GM23338 (cell line): ENCODE measurements at regions not wholly inside any gene's neighbourhood (a gene's known extent, or its start where the extent isn't known, plus 50 kb on each side); places are given as distances from the start of the nearest gene placed in this dataset.

Experiments
- ATAC-seq: fragments of 200-7000 bp; cut with Tn5 transposase; 3 replicates; pipeline ENCODE4 v1.9.1; 2020
- DNase-seq: peaks from one replicate; pipeline ENCODE4 v3.0.0-alpha.2; 2015; ENCODE audit warnings: low spot score
- H2AFZ ChIP-seq: fragments of 200-600 bp; sonication (generic); 2 replicates; pipeline ENCODE4 v1.8.0; 2016; ENCODE audit warnings: antibody characterized with exemption, mild to moderate bottlenecking, moderate library complexity
- H3F3A ChIP-seq: fragments of 200-600 bp; sonication (generic); replicated peaks from 2 replicates; pipeline ENCODE4 v1.8.0; 2017; ENCODE audit warnings: antibody characterized with exemption, mixed run types, low read depth
- H3K27ac ChIP-seq: fragments of 200-600 bp; sonication (generic); 2 replicates; pipeline ENCODE4 v1.6.1; 2016; ENCODE audit warnings: low read depth
- H3K27me3 ChIP-seq: fragments of 200-600 bp; sonication (generic); 2 replicates; pipeline ENCODE4 v1.8.0; 2016; ENCODE audit warnings: mild to moderate bottlenecking, mixed run types, moderate library complexity; ENCODE audit not compliant: insufficient read depth
- H3K36me3 ChIP-seq: fragments of 200-600 bp; sonication (generic); 2 replicates; pipeline ENCODE4 v1.8.0; 2016; ENCODE audit warnings: mild to moderate bottlenecking; ENCODE audit not compliant: insufficient read depth
- H3K4me1 ChIP-seq: fragments of 200-600 bp; sonication (generic); 2 replicates; pipeline ENCODE4 v1.8.0; 2016; ENCODE audit warnings: mild to moderate bottlenecking, moderate library complexity; ENCODE audit not compliant: insufficient read depth
- H3K4me2 ChIP-seq: fragments of 200-600 bp; sonication (generic); 2 replicates; pipeline ENCODE4 v1.7.1; 2017; ENCODE audit warnings: mixed run types
- H3K4me3 ChIP-seq: fragments of 200-600 bp; sonication (generic); 2 replicates; pipeline ENCODE4 v1.6.1; 2016; ENCODE audit warnings: mixed run types
- H3K79me2 ChIP-seq: fragments of 200-600 bp; sonication (generic); replicated peaks from 2 replicates; pipeline ENCODE4 v1.8.0; 2017; ENCODE audit warnings: mild to moderate bottlenecking; ENCODE audit not compliant: insufficient read depth
- H3K9me2 ChIP-seq: fragments of 200-600 bp; sonication (generic); 2 replicates; pipeline ENCODE4 v1.8.0; 2017; ENCODE audit not compliant: insufficient read depth
- H4K20me1 ChIP-seq: fragments of 200-600 bp; sonication (generic); replicated peaks from 2 replicates; pipeline ENCODE4 v1.8.0; 2017; ENCODE audit warnings: mild to moderate bottlenecking; ENCODE audit not compliant: insufficient read depth
- H3K27ac Mint-ChIP-seq: 2 replicates; pipeline ENCODE4 v1.8.0; 2020; ENCODE audit warnings: inconsistent platforms, mild to moderate bottlenecking, moderate library complexity, mixed read lengths
- H3K27me3 Mint-ChIP-seq: 3 replicates; pipeline ENCODE4 v1.8.0; 2022; ENCODE audit warnings: low read depth, mild to moderate bottlenecking, moderate library complexity, mixed read lengths, inconsistent platforms; ENCODE audit not compliant: insufficient read depth, poor library complexity
- H3K36me3 Mint-ChIP-seq: 3 replicates; pipeline ENCODE4 v1.8.0; 2021; ENCODE audit warnings: low read depth, mild to moderate bottlenecking, inconsistent platforms, moderate library complexity, mixed read lengths
- H3K4me1 Mint-ChIP-seq: 3 replicates; pipeline ENCODE4 v1.8.0; 2020; ENCODE audit warnings: mild to moderate bottlenecking, inconsistent platforms, mixed read lengths
- H3K4me3 Mint-ChIP-seq: 3 replicates; pipeline ENCODE4 v1.8.0; 2021; ENCODE audit warnings: moderate library complexity, mild to moderate bottlenecking, inconsistent platforms, mixed read lengths
- H3K9me3 Mint-ChIP-seq: 3 replicates; pipeline ENCODE4 v1.8.0; 2020; ENCODE audit warnings: moderate library complexity, mild to moderate bottlenecking, inconsistent platforms, mixed read lengths
- CREB1 ChIP-seq: fragments of 250-450 bp; sonication (Bioruptor Pico); IDR thresholded peaks from 2 replicates; pipeline ENCODE4 v1.5.0; 2020; ENCODE audit warnings: low read depth, mild to moderate bottlenecking, moderate library complexity
- CTCF ChIP-seq, 2 experiments: fragments of 200-600 bp in 1 of 2; sonication (generic) in 1 of 2; conservative IDR thresholded peaks; 2 replicates each; pipeline versions ENCODE4 v1.5.1 to v1.6.1; 2016 to 2017; ENCODE audit warnings: antibody characterized with exemption in 2 of 2, low read depth in 2 of 2, mild to moderate bottlenecking in 2 of 2, moderate library complexity in 1 of 2
- ETS1 ChIP-seq: IDR thresholded peaks from 2 replicates; pipeline ENCODE4 v1.6.1; 2016; ENCODE audit warnings: antibody characterized with exemption
- EZH2 ChIP-seq: fragments of 200-600 bp; sonication (generic); IDR thresholded peaks from one replicate; pipeline ENCODE4 v1.8.0; 2017; ENCODE audit warnings: antibody characterized with exemption, mild to moderate bottlenecking, low read depth; ENCODE audit not compliant: unreplicated experiment
- EZH2phosphoT487 ChIP-seq: fragments of 200-600 bp; sonication (generic); IDR thresholded peaks from one replicate; pipeline ENCODE4 v1.8.1; 2018; ENCODE audit warnings: antibody characterized with exemption; ENCODE audit not compliant: unreplicated experiment
- JUNB ChIP-seq: IDR thresholded peaks from one replicate; pipeline ENCODE4 v1.6.1; 2016; ENCODE audit warnings: antibody characterized with exemption; ENCODE audit not compliant: unreplicated experiment
- NANOG ChIP-seq: IDR thresholded peaks from 2 replicates; pipeline ENCODE4 v1.6.1; 2016; ENCODE audit warnings: antibody characterized with exemption, borderline replicate concordance
- POLR2AphosphoS5 ChIP-seq: IDR thresholded peaks from 2 replicates; pipeline ENCODE4 v1.6.1; 2016; ENCODE audit warnings: antibody characterized with exemption, low read depth
- STAT1 ChIP-seq: IDR thresholded peaks from one replicate; pipeline ENCODE4 v1.6.1; 2016; ENCODE audit warnings: antibody characterized with exemption; ENCODE audit not compliant: unreplicated experiment
- ZNF114 ChIP-seq: fragments of 250-450 bp; sonication (Bioruptor Pico); IDR thresholded peaks from 2 replicates; pipeline ENCODE4 v1.5.0; 2020; ENCODE audit warnings: mild to moderate bottlenecking, moderate library complexity
- ZNF331 ChIP-seq: fragments of 250-450 bp; sonication (Bioruptor Pico); IDR thresholded peaks from 2 replicates; pipeline ENCODE4 v1.5.0; 2020; ENCODE audit warnings: low read depth, mild to moderate bottlenecking, moderate library complexity
- ZNF462 ChIP-seq: fragments of 250-450 bp; sonication (Bioruptor Pico); IDR thresholded peaks from 2 replicates; pipeline ENCODE4 v1.5.0; 2020; ENCODE audit warnings: mild to moderate bottlenecking, moderate library complexity

- H3K36me3 Mint-ChIP-seq = no peaks in the 10 kb centered on the region
- ATAC-seq (no peak; the same call in 2 of the 3 replicates), DNase-seq (no peak)
- H3K27me3 ChIP-seq = peaks cover 25% of the 10 kb centered on the region
- H3F3A ChIP-seq = no peaks in the 10 kb centered on the region; the same call in 1 of the 2 replicates
- TF ChIP-seq ZNF114 (CRISPR knock-in tag) (no peak), EZH2 (no peak), POLR2AphosphoS5 (no peak), NANOG (no peak), STAT1 (no peak), ZNF331 (CRISPR knock-in tag) (no peak), CREB1 (no peak), EZH2phosphoT487 (no peak), JUNB (no peak), CTCF (conservative IDR thresholded peaks at IDR 0.05; ENCODE audit: low read depth in 2 of 2) (no peak), ZNF462 (CRISPR knock-in tag) (no peak), ETS1 (no peak)
- H3K79me2 ChIP-seq = no peaks in the 10 kb centered on the region
- no peak overlapping the region for H3K27ac ChIP-seq
- no peak overlapping the region for H2AFZ ChIP-seq
- peaks cover 27% of the 10 kb centered on the region for H3K4me1 Mint-ChIP-seq
- no peak overlapping the region for H3K27ac Mint-ChIP-seq
- H3K9me2 ChIP-seq = no peaks in the 10 kb centered on the region
- peak overlapping the region; percentile 60 for H3K4me2 ChIP-seq
- H3K27me3 Mint-ChIP-seq = peaks cover 8% of the 10 kb centered on the region
- H4K20me1 ChIP-seq = no peaks in the 10 kb centered on the region
- H3K4me1 ChIP-seq = peaks cover 23% of the 10 kb centered on the region
- no peaks in the 10 kb centered on the region for H3K9me3 Mint-ChIP-seq
- no peaks in the 10 kb centered on the region for H3K36me3 ChIP-seq
- no peak overlapping the region; the same call in 2 of the 3 replicates for H3K4me3 Mint-ChIP-seq
- H3K4me3 ChIP-seq = no peak overlapping the region
Observed at GRCh38 chr13:50140153-50140552, 124.9 kb downstream of the KCNRG start.
